Heart right ventricle (tissue), 16 donors: ENCODE measurements at regions not wholly inside any gene's neighbourhood (a gene's known extent, or its start where the extent isn't known, plus 50 kb on each side); places are given as distances from the start of the nearest gene placed in this dataset.

ENCODE experiments used
- ATAC-seq, 8 donors: fragments of 200-7000 bp; cut with Tn5 transposase; one replicate each; pipeline ENCODE4 v1.9.1; 2020; ENCODE audit warnings: mild to moderate bottlenecking in 8 of 8, moderate library complexity in 8 of 8, moderate number of reproducible peaks in 1 of 8
- DNase-seq, 2 donors: peaks; one replicate each; pipeline ENCODE4 v3.0.0-alpha.2; 2020
- H3K27ac ChIP-seq, 10 donors: fragments of 200-600 bp; sonication (generic) in 2 of 10; one replicate each; pipeline versions ENCODE4 v1.5.0 to v1.8.0; 2020 to 2022; ENCODE audit warnings: mild to moderate bottlenecking in 3 of 10
- H3K27me3 ChIP-seq, 7 donors: fragments of 200-600 bp; one replicate each; pipeline ENCODE4 v1.8.0; 2021 to 2022; ENCODE audit warnings: mild to moderate bottlenecking in 2 of 7
- H3K36me3 ChIP-seq, 9 donors: fragments of 200-600 bp; sonication (generic) in 1 of 9; one replicate each; pipeline versions ENCODE4 v1.5.0 to v1.8.0; 2020 to 2022; ENCODE audit warnings: mild to moderate bottlenecking in 2 of 9
- H3K4me1 ChIP-seq, 9 donors: fragments of 200-600 bp; sonication (generic) in 1 of 9; one replicate each; pipeline versions ENCODE4 v1.5.0 to v1.8.0; 2020 to 2022; ENCODE audit warnings: mild to moderate bottlenecking in 4 of 9
- H3K4me3 ChIP-seq, 10 donors: fragments of 200-600 bp; sonication (generic) in 2 of 10; one replicate each; pipeline versions ENCODE4 v1.5.0 to v1.8.0; 2020 to 2022; ENCODE audit warnings: mild to moderate bottlenecking in 7 of 10, moderate library complexity in 2 of 10
- H3K9me3 ChIP-seq, 11 donors: fragments of 200-600 bp in 10 of 11; sonication (generic) in 2 of 11; one replicate each; pipeline versions ENCODE4 v1.5.0 to v1.8.0; 2013 to 2022; ENCODE audit warnings: mild to moderate bottlenecking in 2 of 11, control low read depth in 1 of 11, moderate library complexity in 1 of 11
- WGBS, 2 donors: extraction: QIAGEN DNeasy Blood & Tissue Kit; methylation state at CpG; one replicate each; pipeline ENCODE4 v1.1.7; 2013; ENCODE audit warnings: inconsistent platforms in 1 of 2; 5-methylcytosine and 5-hydroxymethylcytosine counted together
- intact Hi-C, 10 donors: fragments of 100-400 bp; cut with DNase I; formaldehyde crosslinking; loops; one replicate each; pipeline versions ENCODE4 v1.11.1 to v1.14.2; 2022
- TF ChIP-seq, protein P1 (sequence below), 9 donors: fragments of 200-600 bp; sonication (generic) in 2 of 9; IDR thresholded peaks; one replicate each; pipeline versions ENCODE4 v1.5.0 to v1.8.0; 2021 to 2022; ENCODE audit warnings: antibody characterized with exemption in 9 of 9, mild to moderate bottlenecking in 5 of 9, moderate library complexity in 1 of 9
- donor health status: Arrhythmogenic right ventricular cardiomyopathy.
- donor health status: ischemic (EF 13 %, LVEDD 7.1; RV severe dilation, severe dysfunction).
- donor health status: healthy with polysubstance abuse.
- donor health status: DM: no; HTN: yes; CAD: no.
- donor health status: DM: no; HTN: no; CAD: no.
- donor health status: ischemic (EF 25% LVEDD 6.9; RV normal size, moderate dysfunction).
- donor health status: ischemic (EF 25% LVEDD 5.7; RV mildly dilated, moderate dysfunction).
- donor health status: healthy.
- donor health status: DM: yes; HTN: yes; CAD: no.
- donor health status: Ischemic cardiomyopathy.
- donor health status: ischemic (EF 35%, LVEDD 5.7; RV mildly dilated, moderate dysfunction).
- donor health status: nonischemic (EF 11% LVEDD 7.7; RV severe dilation, severe dysfunction).
- donor health status: DM: yes; HTN: yes; CAD: no.
- donor health status: PGD.
- donor health status: ischemic (EF 29% LVEDD 5.4; RV normal size, mild dysfunction).
- donor health status: nonischemic (EF 23%, LVEDD 6.1; RV moderate dilation, normal function).

DNA sequence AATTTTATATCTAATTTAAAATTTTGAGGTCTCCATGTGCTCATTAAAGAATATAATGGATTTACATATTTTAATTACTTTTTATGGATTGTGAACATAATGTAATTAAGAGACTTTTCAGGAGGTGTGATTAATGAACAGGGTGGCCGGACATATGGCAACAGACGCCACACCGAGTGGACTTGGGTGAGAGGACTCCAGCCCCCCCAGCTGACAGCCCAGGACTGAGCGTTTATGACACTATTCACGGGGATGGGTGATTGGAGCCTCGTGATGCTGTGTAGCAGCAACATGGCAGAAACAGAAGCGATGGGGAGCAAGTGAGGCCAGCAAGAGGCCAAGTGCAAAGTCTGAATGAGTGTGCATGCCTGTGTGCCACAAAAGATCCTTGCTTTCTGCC lies 1176.9 kb downstream of the TYW1 start:
- H3K4me1 ChIP-seq, result no peaks in the 10 kb centered on the region
- no peak for DNase-seq
- no peak overlapping the region for H3K4me3 ChIP-seq
- peaks cover 0 to 20% (median 0%) of the 10 kb centered on the region in 7 donors for H3K27me3 ChIP-seq
- no peak for ATAC-seq
- intact Hi-C loops, result loop anchor here in 2 of 10 donors (10.0 kb wide), 2 partner anchors 251 to 1761 kb away; no protein-coding TSS in a partner anchor
- H3K36me3 ChIP-seq, result no peaks in the 10 kb centered on the region
- no peaks in the 10 kb centered on the region for H3K9me3 ChIP-seq
- no peak overlapping the region for H3K27ac ChIP-seq
- WGBS, 2 donors, result 76 to 81% methylated on average over 7 of the region's 7 CpGs
- TF ChIP-seq, protein P1, sequence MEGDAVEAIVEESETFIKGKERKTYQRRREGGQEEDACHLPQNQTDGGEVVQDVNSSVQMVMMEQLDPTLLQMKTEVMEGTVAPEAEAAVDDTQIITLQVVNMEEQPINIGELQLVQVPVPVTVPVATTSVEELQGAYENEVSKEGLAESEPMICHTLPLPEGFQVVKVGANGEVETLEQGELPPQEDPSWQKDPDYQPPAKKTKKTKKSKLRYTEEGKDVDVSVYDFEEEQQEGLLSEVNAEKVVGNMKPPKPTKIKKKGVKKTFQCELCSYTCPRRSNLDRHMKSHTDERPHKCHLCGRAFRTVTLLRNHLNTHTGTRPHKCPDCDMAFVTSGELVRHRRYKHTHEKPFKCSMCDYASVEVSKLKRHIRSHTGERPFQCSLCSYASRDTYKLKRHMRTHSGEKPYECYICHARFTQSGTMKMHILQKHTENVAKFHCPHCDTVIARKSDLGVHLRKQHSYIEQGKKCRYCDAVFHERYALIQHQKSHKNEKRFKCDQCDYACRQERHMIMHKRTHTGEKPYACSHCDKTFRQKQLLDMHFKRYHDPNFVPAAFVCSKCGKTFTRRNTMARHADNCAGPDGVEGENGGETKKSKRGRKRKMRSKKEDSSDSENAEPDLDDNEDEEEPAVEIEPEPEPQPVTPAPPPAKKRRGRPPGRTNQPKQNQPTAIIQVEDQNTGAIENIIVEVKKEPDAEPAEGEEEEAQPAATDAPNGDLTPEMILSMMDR (IDR thresholded peaks at IDR 0.05), result no peak

DNA sequence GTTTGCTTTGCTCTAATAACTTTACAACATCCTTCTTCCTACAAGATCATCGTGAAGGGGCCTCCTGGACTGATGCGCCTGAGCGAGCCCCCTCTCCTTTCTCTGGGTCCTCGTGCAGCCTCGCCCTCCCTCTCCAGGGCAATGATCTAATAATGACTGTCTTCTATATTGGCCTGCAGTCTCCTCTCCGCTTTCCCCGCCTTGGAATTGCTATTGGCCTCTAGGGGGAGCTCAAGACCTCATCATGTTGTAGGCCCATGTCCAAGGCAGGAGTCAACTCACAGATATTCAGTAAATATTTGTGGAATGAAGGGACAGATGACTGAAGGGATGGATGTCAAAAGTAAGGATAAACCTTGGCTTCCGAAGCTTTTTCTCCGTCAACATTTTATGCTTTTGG lies 1180.3 kb downstream of the TYW1 start:
- no peak overlapping the region for H3K27ac ChIP-seq
- H3K4me3 ChIP-seq, result no peak overlapping the region
- peak in 1 of 2 donors; percentile 52 for DNase-seq
- peak in 5 of 8 donors; percentile 42 to 67 (median 61) for ATAC-seq
- H3K9me3 ChIP-seq, result no peaks in the 10 kb centered on the region
- peaks cover 0 to 3% (median 0%) of the 10 kb centered on the region in 7 donors for H3K27me3 ChIP-seq
- WGBS, 2 donors, result 13 to 17% methylated on average over 9 of the region's 9 CpGs
- H3K36me3 ChIP-seq, result no peaks in the 10 kb centered on the region
- intact Hi-C loops, result loop anchor here in 2 of 10 donors (10.0 kb wide), 2 partner anchors 248 to 1758 kb away; no protein-coding TSS in a partner anchor
- TF ChIP-seq, protein P1 (IDR thresholded peaks at IDR 0.05), result peak; percentile 37 to 82 (median 74)
- no peaks in the 10 kb centered on the region for H3K4me1 ChIP-seq

DNA sequence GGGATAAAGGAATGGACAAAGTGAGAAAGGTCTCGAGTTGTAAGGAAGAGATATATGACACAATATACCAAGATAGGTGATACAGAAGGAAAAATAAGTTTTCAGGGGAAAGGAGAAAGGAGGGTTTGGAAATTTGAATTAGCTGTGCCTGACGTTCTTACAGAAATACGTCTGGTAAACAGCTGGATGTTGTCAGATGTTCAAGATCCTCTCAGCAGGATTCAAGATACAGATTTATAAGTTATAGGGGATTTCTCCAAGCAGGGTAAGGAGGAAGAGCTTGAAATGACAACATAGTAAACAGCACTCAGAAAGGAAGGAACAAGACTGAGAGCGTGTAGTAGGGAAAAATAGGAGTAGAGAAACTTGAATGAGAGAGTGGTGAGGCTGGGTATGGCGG lies 1184.1 kb downstream of the TYW1 start:
- 63 to 65% methylated on average over 5 of the region's 5 CpGs for WGBS, 2 donors

DNA sequence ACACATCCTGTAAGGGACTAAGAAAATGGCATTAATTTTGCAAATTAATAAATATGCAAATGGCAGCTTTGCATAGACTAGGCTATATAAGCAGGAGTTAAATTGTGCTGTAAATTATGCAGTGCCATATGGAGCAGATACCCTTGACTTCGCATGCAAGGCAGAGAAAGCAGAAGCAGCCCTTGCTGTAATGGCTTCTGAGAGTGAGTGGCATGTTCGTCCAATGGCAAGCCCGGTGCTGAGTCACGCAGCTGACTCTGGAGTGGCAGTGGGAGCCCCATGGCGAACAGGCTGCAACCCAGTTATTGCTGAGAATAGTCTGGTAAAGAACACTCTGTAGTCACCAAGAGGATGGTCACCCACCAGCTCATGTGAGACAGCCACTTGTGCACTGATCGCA lies 1186.5 kb downstream of the TYW1 start:
- DNase-seq (no peak), ATAC-seq (peak in 1 of 8 donors; percentile 25)
- no peaks in the 10 kb centered on the region for H3K36me3 ChIP-seq
- 83 to 86% methylated on average over 6 of the region's 6 CpGs for WGBS, 2 donors
- H3K9me3 ChIP-seq, result no peaks in the 10 kb centered on the region
- intact Hi-C loops, result loop anchor here in 1 of 10 donors (10.0 kb wide), 1 partner anchor 1852 kb away; no protein-coding TSS in a partner anchor
- TF ChIP-seq, protein P1 (IDR thresholded peaks at IDR 0.05), result no peak
- H3K27ac ChIP-seq, result no peak overlapping the region
- no peaks in the 10 kb centered on the region for H3K27me3 ChIP-seq
- H3K4me3 ChIP-seq, result no peak overlapping the region
- no peaks in the 10 kb centered on the region for H3K4me1 ChIP-seq

More for the DNA sequence above, 1184.1 kb downstream of the TYW1 start:
- no peaks in the 10 kb centered on the region for H3K9me3 ChIP-seq
- DNase-seq (no peak), ATAC-seq (no peak)
- no peaks in the 10 kb centered on the region for H3K4me1 ChIP-seq
- no peak overlapping the region for H3K4me3 ChIP-seq
- H3K36me3 ChIP-seq, result no peaks in the 10 kb centered on the region
- H3K27ac ChIP-seq, result no peak overlapping the region
- TF ChIP-seq, protein P1 (IDR thresholded peaks at IDR 0.05), result no peak
- H3K27me3 ChIP-seq, result peaks cover 0 to 3% (median 0%) of the 10 kb centered on the region in 7 donors
- intact Hi-C loops, result loop anchor here in 1 of 10 donors (10.0 kb wide), 1 partner anchor 1854 kb away; no protein-coding TSS in a partner anchor
